Hippocampal formation (tissue), 2 donors: ENCODE measurements at regions not wholly inside any gene's neighbourhood (a gene's known extent, or its start where the extent isn't known, plus 50 kb on each side); places are given as distances from the start of the nearest gene placed in this dataset.
"Not testable (repeated sequence)": the region's sequence is repeated elsewhere in the genome, so short reads cannot be mapped to it uniquely, and the experiment has no call there.

ENCODE experiments used
- DNase-seq, 2 donors: peaks; one replicate each; lab custom pipeline; 2025; lab: John Stamatoyannopoulos, UW

DNA sequence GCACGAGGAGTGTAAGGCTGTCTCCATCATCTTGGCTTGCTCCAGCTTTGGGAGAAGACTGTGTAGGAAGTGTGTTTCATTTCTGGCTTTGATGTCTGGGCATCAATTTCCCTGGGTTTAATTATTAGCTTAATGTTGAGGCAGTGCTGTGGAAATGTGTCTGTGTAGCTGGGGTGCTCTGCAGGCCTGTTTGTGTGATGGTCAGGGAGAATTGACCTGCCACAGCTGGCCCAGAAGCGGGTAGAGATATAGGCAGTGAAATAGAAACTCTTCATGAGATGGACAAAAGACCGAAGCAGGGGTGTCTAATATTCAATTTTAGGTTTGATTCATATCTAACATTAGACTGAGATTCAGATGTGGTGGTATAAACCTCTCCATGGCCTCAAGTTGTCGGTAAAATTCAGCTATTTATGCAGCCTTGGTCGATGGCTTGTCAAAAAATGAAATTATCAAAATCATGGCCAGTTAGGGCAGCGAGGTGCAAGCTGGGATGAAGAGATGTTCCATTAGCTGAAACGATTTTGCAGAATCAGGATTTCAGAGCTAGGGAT lies 95.3 kb upstream of the SNX9 start:
- no peak for DNase-seq

DNA sequence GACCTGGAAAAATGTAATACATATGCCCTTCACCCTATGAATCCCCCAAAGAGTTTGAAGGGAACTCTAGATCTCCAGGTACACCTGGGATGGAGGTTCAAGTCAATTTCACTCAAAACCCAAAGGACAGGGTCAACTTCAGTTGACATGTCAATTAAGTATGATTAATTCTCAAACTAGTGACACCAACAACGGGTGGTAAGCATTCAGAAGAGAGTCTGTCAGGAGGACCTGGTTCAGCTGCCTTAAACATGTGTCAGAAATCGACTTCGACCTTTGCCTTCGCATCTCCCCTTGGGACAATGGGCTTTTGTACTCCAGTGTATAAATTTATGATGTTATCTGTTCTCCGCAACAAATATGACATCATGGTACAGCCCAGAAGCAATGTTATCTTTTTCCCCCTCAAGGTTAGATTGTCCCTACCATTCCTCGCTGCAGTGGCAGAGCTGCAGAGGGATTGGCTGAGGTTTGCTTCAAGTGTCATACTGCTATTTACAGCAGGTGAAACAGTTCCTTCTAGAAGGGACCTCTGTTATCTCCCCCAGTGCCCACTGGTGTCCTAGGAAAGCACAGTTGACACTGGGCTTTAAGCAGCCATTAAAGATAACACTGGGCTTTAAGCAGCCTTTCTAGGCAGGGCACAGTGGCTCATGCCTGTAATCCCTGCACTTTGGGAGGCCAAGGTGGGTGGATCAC lies 94.7 kb upstream of the SNX9 start:
- no peak for DNase-seq

DNA sequence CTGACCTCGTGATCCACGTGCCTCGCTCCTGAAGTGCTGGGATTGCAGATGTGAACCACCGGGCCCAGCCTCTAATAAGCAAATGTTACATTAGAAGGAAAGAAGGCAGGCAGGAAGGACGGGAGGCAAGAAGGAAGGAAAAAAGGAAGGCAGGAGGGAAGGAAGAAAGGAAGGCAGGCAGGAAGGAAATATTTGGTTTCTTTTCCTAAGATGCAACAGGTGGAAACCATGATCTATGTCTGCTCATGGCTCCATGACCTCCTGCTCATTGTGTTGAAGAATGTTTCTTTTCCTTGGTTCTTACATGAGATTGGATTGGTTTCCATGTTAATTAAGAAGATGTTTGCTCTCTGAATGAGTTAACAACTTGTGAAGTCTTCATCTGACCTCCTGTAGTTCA lies 91.8 kb upstream of the SNX9 start:
- no peak for DNase-seq

DNA sequence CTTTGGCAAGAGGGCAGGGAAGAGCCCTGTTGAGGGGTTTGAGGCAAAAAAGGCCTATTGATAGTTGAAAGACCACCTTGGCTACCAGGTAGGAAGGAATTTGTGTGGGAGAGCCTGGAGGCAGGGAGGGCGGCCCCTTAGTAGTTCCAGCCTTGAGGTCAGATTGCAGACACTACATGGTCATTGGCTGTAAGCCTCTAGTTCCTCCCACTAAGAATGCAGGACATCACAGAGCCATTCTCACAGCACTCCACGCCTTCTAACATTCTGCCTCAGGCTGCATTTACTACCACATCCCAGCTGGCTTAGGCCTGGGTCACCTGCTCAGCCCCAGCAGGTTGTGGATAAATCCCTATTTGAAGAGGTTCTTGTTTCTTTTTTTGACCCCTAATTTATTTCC lies 91.0 kb upstream of the SNX9 start:
- no peak for DNase-seq

DNA sequence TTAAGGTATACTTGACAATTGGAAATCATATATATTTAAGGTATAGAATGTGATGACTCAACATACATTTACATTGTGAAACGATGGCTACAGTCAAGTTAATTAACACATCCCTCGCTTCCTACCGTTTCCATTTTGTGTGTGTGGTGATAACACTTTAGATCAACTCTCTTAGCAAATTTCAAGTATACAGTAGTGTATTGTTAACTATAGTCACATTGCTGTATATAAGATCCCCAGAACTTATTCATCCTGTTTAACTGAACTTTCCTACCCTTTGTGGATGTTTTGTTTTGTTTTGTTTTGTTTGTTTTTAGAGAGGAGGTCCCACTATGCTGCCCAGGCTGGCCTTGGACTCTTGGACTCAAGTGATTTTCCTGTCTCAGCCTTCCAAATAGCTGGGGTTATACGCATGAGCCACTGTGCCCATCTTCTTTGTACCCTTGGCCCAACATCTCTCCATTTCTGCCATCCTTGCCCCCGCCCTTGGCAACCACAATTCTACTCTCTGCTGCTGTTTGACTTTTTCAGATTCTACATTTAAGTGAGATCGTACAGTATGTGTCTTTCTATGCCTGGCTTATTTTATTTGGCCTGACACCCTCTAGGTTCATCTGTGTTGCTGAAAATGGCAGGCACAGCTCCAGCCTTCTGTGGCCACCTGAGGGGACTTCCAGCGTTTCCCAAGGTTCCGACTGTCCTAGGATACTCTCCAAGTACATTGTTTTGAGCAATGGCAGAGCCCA lies 90.5 kb upstream of the SNX9 start:
- DNase-seq: no peak

DNA sequence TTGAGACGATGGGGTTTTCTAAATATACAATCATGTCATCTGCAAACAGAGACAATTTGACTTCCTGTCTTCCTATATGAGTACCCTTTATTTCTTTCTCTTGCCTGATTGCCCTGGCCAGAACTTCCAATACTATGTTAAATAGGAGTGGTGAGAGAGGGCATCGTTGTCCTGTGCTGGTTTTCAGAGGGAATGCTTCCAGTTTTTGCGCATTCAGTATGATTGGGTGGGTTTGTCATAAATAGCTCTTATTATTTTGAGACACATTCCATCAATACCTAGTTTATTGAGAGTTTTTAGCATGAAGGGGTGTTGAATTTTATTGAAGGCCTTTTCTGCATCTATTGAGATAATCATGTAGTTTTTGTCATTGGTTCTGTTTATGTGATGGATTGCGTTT lies 86.5 kb upstream of the SNX9 start:
- not testable (repeated sequence) for DNase-seq

DNA sequence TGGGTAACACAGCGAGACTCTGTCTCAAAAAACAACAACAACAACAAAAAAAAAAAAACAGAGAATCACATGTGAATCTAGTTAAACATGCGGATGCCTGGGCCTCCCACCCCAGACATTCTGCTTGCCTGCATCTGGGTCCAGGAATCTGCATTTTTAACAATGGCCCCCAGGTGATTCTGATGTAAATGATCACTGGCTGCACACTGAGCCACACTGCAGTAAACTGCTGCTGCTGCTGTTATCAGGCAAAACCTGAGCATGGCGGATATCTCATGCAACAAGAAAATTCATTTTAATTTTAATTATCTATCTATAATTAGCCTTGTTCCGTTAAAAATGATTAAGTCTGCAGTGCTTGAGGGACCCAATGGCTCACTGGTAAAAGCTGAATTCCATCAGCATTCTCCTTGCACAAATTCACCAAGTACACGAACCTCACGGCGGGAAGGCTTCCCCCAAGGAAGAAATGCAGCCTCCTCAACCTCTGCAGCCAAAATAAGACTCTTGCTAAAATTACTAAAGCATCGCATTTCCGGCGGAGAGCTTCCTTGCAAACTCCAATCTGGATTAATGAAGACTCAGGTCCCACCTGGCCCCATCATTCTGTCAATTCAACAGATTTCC lies 81.6 kb upstream of the SNX9 start:
- DNase-seq: no peak

DNA sequence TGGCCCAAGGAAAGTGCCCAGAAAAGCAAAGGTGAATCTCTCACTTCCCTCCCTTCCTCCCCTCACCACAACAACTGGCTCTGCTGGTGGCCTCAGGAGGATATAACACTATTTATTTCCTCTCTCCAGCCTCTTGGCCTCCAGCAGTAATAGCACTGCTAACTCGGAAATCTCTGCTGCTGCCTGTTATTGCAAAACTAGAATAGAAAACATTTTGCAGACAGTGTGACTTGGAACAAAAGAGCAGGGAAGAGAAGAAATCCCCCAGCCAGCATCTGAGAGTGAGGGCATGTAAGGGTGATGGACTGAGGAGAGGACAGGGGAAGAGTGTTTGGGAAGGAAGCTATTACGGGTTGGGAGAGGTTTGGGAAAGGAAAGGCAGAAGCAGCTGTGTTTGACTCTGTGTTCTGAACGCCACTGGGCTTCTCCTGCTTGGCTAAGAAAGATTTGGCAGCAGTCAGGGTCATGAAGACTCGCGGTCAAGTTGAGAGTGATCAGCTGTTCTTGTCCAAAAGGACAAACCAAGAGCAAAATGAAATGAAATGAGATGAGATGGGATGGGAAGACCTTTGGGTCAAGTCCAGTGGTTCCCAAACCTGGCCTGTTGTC lies 81.0 kb upstream of the SNX9 start:
- DNase-seq: no peak

DNA sequence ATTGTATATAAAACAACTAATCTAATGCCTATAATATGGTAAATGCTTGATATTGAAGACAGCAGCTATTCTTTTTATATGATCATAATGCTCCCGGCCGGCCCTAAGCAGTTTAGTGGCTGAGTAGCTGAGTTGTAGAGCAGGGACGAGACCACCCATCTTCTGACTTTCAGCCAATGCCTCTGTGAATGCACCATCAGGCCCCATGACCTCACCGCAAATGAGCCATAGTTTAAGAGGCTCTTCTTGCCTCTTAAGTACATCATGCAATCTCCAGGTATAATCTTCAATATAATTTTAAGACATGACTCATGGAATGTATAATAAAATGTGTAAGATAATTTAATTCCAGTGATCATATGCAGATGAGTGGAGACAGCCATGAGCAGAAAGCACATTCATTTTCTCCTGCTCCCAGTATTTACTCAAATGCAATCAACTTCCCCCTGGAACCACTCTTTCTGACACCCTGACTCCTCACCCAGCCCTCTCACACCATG lies 78.9 kb upstream of the SNX9 start:
- DNase-seq: no peak

DNA sequence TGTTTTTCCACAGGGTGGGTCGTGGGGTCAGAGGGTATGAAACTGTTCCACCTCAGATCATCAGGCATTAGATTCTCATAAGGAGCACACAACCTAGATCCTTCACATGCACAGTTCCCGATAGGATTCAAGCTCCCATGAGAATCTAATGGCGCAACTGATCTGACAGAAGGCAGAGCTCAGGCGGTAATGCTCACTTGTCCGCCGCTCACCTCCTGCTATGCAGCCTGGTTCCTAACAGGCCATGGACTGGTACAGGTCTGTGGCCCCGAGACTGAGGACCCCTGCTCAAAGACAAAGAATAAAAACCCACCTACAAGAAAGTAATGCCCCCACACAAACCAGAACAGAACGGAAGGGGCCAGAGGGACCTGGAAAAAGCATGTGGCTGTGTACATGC lies 76.1 kb upstream of the SNX9 start:
- DNase-seq: no peak

DNA sequence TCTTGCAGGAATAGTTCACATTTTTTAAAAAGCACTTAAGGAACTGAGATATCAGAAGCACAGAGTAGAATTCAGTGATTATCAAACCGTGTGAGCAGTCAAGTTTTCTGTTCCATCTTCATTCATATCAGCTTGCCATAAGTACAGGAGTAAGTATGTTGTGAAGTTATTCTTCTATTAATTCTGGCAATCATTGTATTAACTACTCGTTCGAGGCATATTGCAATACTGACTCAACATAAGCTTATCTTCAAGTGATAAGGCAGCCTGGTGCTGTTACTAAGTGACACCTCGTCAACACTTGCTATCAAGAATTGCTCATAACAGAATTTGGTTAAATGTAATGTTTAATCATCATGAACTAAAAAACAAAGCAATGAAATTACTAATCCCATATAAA lies 75.7 kb upstream of the SNX9 start:
- DNase-seq: no peak

DNA sequence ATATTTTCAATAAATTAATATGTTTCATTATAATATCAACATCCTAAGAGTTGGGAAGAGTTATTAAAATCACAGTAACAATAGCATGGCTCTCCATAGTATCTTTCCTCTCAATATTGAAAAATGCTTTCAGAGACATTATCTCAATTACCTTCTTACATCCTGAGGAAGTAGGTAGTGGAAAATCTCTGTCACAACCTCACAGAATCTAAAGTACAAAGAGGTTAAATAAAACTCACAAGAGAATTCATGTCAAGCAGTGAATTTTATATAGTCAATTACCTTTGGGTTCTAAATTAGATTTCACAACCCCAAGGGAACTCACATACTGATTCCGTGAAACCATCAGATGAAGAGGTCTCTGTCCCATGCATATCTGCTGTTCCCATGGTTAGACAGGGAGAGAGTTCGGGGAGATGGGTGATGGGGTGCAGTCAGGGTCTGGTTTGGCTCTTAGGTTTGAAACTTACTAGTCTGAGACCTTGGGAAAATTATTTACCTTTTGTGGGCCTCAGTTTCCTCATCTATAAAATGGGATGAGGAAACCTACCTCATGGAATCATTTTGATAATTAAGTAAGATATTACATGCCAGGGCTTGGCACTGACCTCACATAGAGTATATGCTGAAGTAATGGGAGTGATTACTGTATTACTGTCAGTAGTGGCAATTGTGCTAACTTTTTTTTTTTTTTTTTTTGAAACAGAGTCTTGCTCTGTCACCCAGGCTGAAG lies 74.0 kb upstream of the SNX9 start:
- no peak for DNase-seq

DNA sequence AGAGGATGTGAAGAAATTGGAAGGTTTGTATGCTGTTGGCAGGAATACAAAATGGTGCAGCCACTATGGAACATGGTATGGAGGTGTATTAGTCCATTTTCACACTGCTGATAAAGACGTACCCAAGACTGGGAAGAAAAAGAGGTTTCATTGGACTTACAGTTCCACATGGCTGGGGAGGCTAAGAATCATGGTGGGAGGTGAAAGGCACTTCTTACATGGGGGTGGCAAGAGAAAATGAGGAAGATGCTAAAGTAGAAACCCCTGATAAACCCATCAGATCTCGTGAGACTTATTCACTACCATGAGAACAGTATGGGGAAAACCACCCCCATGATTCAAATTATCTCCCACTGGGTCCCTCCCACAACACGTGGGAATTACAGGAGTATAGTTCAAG lies 72.1 kb upstream of the SNX9 start:
- DNase-seq: not testable (repeated sequence)

DNA sequence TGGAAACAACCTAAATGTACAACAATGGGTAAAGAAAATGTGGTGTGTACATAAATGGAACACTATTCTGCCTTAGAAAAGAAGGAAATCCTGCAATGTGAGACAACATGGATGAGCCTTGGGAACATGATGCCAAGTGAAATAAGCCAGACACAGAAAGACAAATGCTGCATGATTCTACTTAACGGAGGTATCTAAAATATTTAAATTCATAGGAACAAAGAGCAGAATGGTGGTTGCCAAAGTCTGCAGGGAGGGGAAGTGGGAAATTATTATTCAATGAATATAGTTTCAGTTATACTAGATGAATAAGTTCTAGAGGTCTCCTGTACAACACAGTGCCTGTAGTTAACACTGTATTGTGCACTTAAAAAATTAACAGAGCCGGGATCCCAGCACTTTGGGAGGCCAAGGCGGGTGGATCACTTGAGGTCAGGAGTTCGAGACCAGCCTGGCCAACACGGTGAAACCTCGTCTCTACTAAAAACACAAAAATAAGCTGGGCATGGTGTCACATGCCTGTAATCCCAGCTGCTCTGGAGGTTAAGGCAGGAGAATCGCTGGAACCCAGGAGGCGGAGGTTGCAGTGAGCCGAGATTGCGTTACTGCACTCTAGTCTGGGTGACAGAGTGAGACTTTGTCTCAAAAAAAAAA lies 71.4 kb upstream of the SNX9 start:
- DNase-seq: no peak

DNA sequence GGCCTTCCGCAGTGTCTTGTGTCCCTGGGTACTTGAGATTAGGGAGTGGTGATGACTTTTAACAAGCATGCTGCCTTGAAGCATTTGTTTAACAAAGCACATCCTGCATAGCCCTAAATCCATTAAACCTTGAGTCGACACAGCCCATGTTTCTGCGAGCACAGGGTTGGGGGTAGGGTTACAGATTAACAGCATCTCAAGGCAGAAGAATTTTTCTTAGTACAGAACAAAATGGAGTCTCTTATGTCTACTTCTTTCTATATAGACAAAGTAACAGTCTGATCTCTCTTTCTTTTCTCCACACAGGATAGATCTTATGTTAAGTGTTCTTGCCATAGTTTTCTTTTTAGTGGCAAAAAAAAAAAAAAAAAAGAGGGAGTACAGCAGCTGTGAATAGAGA lies 70.2 kb upstream of the SNX9 start:
- not testable (repeated sequence) for DNase-seq

DNA sequence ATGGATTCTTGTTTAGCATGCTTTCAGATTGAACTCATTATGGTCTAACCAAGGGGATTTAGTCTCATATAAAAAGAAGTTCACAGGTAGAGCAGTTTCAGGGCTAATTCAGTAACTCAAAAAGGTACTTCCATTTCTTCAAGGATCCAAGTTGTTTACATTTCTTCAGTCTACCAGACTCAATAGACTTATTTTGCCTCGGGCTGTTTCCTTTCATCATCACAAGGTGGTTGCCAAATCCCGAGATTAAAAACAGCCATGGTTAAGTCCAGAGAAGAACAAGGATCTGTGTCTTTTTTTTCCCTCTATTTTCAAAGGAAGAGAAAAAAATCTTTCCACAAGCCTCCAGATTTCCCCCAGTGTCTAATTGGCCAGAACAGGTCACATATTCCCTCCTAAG lies 69.8 kb upstream of the SNX9 start:
- DNase-seq: no peak

DNA sequence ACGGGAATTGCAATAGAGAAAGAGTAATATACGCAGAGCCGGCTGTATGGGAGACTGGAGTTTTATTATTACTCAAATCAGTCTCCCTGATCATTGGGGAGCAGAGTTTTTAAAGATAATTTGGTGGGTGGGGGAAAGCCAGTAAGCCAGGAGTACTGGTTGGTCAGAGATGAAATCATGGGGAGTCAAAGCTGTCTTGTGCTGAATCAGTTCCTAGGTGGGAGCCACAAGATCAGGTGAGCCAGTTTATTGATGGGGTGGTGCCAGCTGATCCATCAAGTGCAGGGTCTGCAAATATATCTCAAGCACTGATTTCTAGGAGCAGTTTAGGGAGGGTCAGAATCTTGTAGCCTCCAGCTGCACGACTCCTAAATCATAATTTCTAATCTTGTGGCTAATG lies 69.2 kb upstream of the SNX9 start:
- not testable (repeated sequence) for DNase-seq

DNA sequence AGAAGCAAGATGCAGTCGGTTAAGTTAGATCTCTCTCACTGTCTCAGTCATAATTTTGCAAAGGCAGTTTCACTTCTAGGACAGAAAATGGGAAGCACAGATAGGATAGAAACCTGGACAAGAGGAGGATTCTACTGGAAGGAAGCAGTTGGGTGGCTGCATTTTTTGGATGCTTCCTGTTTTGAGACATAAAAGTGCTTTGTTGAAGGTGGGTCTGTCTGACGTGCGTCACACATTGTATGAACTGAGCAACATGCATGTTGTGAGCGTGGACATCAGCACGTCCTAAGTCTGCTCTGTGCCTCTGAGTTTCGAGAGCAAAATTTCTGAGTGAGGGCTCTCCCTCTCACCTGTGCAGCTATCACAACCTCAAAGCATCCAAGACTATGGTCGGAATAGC lies 68.7 kb upstream of the SNX9 start:
- no peak for DNase-seq

DNA sequence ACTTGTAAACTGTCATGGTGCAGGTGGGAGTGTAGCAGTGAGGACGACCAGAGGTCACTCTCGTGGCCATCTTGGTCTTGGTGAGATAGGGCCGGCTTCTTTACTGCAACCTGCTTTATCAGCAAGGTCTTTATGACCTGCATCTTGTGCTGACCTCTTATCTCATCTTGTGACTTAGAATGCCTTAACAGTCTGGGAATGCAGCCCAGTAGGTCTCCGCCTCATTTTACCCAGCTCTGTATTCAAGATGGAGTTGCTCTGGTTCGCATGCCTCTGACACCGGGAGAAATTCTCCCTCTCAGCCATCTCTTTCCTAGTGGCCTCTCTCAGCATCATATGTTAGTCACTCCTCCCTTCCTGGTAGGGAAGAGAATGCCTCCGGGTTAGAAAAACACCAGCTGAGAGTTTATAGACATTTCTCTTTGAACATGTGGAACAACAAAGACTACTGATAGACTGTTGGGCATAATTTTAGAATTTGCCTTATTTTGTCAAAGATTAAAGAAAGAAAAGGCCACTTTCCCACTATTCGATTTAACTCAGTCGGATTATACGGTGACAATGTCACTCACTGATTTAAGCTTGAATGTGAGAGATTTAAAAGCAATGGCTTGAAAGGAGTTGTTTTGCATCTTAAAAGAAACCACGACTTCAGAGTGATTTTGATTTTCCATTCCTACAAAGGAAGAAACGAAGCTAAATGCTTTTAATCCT lies 67.9 kb upstream of the SNX9 start:
- DNase-seq: no peak

DNA sequence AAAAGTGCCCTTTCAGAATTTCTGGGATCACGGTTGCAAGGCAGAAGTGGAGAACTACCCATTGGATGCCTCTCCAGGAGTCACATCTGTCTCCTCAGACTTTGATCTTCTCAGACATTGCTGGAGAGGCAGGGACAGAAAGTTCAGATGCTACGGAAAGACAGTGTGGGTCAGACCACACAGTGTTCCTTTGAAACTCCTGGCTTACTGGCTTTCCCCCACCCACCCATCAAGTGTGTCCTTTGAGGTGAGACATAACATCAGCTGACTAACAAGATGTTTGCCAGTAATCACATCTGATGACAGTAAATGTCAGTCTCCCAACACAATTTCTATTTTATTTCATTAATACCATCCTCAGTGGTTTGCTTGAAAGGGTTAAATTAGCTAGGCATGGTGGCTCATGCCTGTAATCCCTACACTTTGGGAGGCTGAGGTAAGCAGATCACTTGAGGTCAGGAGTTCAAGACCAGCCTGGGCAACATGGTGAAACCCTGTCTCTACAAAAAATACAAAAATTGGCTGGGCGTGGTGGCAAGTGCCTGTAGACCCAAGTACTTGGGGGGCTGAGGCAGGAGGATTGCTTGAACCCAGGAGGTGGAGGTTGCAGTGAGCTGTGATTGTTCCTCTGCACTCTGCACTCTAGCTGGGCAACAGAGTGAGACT lies 67.2 kb upstream of the SNX9 start:
- DNase-seq: no peak
